HT1080 (cell line): ENCODE measurements at regions not wholly inside any gene's neighbourhood (a gene's known extent, or its start where the extent isn't known, plus 50 kb on each side); places are given as distances from the start of the nearest gene placed in this dataset. TPM values are rescaled to one million over a fixed set of nuclear protein-coding genes. Genes with fewer than 3 reads are reported as not detected.

Source experiments
- small RNA-seq: library from RNA; depleted of rRNA; stranded (forward); fragments of <200 nt; gene quantifications from one replicate; pipeline ENCODE3, GENCODE V24; 2014

Small RNA genes in the stretch of these regions (small RNA-seq; reads per million reads assigned to genes)
- not detected for gene AL133393.1
- gene RNA5SP202 = 4.5 reads per million, percentile 88 among the genes with 10 or more reads in this experiment
